Activated CD8-positive, alpha-beta memory T cell treated with anti-CD3 and anti-CD28 coated beads, Interleukin-2, amount 10 ng/mL, durations not matched to agents 7 days and 5 days (primary cell): ENCODE measurements at regions not wholly inside any gene's neighbourhood (a gene's known extent, or its start where the extent isn't known, plus 50 kb on each side); places are given as distances from the start of the nearest gene placed in this dataset.
"Not testable (repeated sequence)": the region's sequence is repeated elsewhere in the genome, so short reads cannot be mapped to it uniquely, and the experiment has no call there.

ENCODE experiments used
- ATAC-seq: fragments of 150-1000 bp; cut with Tn5 transposase; one replicate; pipeline ENCODE4 v1.10.0; 2021; ENCODE audit warnings: moderate library complexity
- CTCF ChIA-PET: fragments of 350-600 bp; sonication (Branson Sonifier 250); formaldehyde crosslinking; loops from one replicate; lab custom pipeline; 2021; ENCODE audit warnings: antibody characterized with exemption; lab: Charles Lee
- DNase-seq: peaks from one replicate; pipeline ENCODE4 v3.0.0-alpha.2; 2020
- H3K27ac Mint-ChIP-seq: one replicate; pipeline ENCODE4 v1.8.0; 2021; ENCODE audit warnings: mild to moderate bottlenecking, mixed read lengths
- H3K27me3 Mint-ChIP-seq: one replicate; pipeline ENCODE4 v1.8.0; 2021; ENCODE audit warnings: mixed read lengths
- H3K36me3 Mint-ChIP-seq: one replicate; pipeline ENCODE4 v1.8.0; 2021; ENCODE audit warnings: mild to moderate bottlenecking, mixed read lengths
- H3K4me1 Mint-ChIP-seq: one replicate; pipeline ENCODE4 v1.8.0; 2021; ENCODE audit warnings: mixed read lengths
- H3K4me3 Mint-ChIP-seq: one replicate; pipeline ENCODE4 v1.8.0; 2021; ENCODE audit warnings: mild to moderate bottlenecking, moderate library complexity, mixed read lengths
- H3K9me3 Mint-ChIP-seq: one replicate; pipeline ENCODE4 v1.8.0; 2022; ENCODE audit warnings: low read depth, mixed read lengths

- ATAC-seq, H3K27me3 Mint-ChIP-seq, CTCF ChIA-PET, H3K27ac Mint-ChIP-seq, H3K36me3 Mint-ChIP-seq, H3K4me1 Mint-ChIP-seq, DNase-seq, H3K4me3 Mint-ChIP-seq, H3K9me3 Mint-ChIP-seq: not testable (repeated sequence)
These were observed 358.9 kb downstream of the ADAMTS20 start for GRCh38 chr12:43193096-43193495.

GRCh38 chr12:43192442-43192841, 359.6 kb downstream of the ADAMTS20 start:
- H3K4me1 Mint-ChIP-seq, ATAC-seq, H3K4me3 Mint-ChIP-seq, H3K36me3 Mint-ChIP-seq, H3K9me3 Mint-ChIP-seq, H3K27me3 Mint-ChIP-seq, CTCF ChIA-PET, DNase-seq, H3K27ac Mint-ChIP-seq: not testable (repeated sequence)

GRCh38 chr12:43180242-43180641, 371.8 kb downstream of the ADAMTS20 start:
- no peak overlapping the region for H3K27ac Mint-ChIP-seq
- ATAC-seq, result no peak
- CTCF ChIA-PET, result no interaction called here
- peaks cover 5% of the 10 kb centered on the region for H3K9me3 Mint-ChIP-seq
- H3K4me1 Mint-ChIP-seq, result no peaks in the 10 kb centered on the region
- no peaks in the 10 kb centered on the region for H3K27me3 Mint-ChIP-seq
- no peak for DNase-seq
- H3K4me3 Mint-ChIP-seq, result no peak overlapping the region
- no peaks in the 10 kb centered on the region for H3K36me3 Mint-ChIP-seq

GRCh38 chr12:43179486-43179885, 372.5 kb downstream of the ADAMTS20 start:
- CTCF ChIA-PET, result no interaction called here
- ATAC-seq, result no peak

GRCh38 chr12:43177276-43177675, 374.7 kb downstream of the ADAMTS20 start:
- Mint-ChIP-seq H3K9me3 (peaks cover 2% of the 10 kb centered on the region), H3K4me3 (no peak overlapping the region)
- no peak for ATAC-seq

More at GRCh38 chr12:43179486-43179885, 372.5 kb downstream of the ADAMTS20 start:
- no peak for DNase-seq
- Mint-ChIP-seq H3K36me3 (no peaks in the 10 kb centered on the region), H3K4me1 (no peaks in the 10 kb centered on the region), H3K4me3 (no peak overlapping the region), H3K9me3 (peaks cover 5% of the 10 kb centered on the region), H3K27ac (no peak overlapping the region), H3K27me3 (no peaks in the 10 kb centered on the region)

GRCh38 chr12:43169115-43169681, 382.8 kb downstream of the ADAMTS20 start:
- Mint-ChIP-seq H3K4me3 (no peak overlapping the region), H3K27ac (no peak overlapping the region), H3K36me3 (no peaks in the 10 kb centered on the region), H3K4me1 (no peaks in the 10 kb centered on the region), H3K9me3 (peaks cover 6% of the 10 kb centered on the region), H3K27me3 (no peaks in the 10 kb centered on the region)
- CTCF ChIA-PET, result no interaction called here
- DNase-seq (no peak), ATAC-seq (no peak)

More at GRCh38 chr12:43177276-43177675, 374.7 kb downstream of the ADAMTS20 start:
- no peak overlapping the region for H3K27ac Mint-ChIP-seq
- no peaks in the 10 kb centered on the region for H3K4me1 Mint-ChIP-seq
- CTCF ChIA-PET, result interaction anchor here (0.6 kb wide), 1 partner anchor 33 kb away, joined by 3 read pairs; no protein-coding TSS in a partner anchor
- no peak for DNase-seq
- no peaks in the 10 kb centered on the region for H3K27me3 Mint-ChIP-seq
- H3K36me3 Mint-ChIP-seq, result no peaks in the 10 kb centered on the region

GRCh38 chr12:43167691-43168090, 384.3 kb downstream of the ADAMTS20 start:
- ATAC-seq (no peak), DNase-seq (no peak)
- no peak overlapping the region for H3K27ac Mint-ChIP-seq
- no peaks in the 10 kb centered on the region for H3K27me3 Mint-ChIP-seq
- peaks cover 3% of the 10 kb centered on the region for H3K9me3 Mint-ChIP-seq
- no peaks in the 10 kb centered on the region for H3K36me3 Mint-ChIP-seq
- no peak overlapping the region for H3K4me3 Mint-ChIP-seq
- CTCF ChIA-PET, result no interaction called here
- H3K4me1 Mint-ChIP-seq, result no peaks in the 10 kb centered on the region

GRCh38 chr12:43165351-43165750, 386.7 kb downstream of the ADAMTS20 start:
- H3K4me3 Mint-ChIP-seq, result no peak overlapping the region
- CTCF ChIA-PET, result no interaction called here
- DNase-seq (no peak), ATAC-seq (no peak)
- no peaks in the 10 kb centered on the region for H3K4me1 Mint-ChIP-seq
- H3K27ac Mint-ChIP-seq, result no peak overlapping the region
- no peaks in the 10 kb centered on the region for H3K27me3 Mint-ChIP-seq
- H3K36me3 Mint-ChIP-seq, result no peaks in the 10 kb centered on the region
- H3K9me3 Mint-ChIP-seq, result peaks cover 3% of the 10 kb centered on the region

- Mint-ChIP-seq H3K36me3 (no peaks in the 10 kb centered on the region), H3K27ac (no peak overlapping the region), H3K27me3 (no peaks in the 10 kb centered on the region), H3K9me3 (peaks cover 2% of the 10 kb centered on the region), H3K4me1 (no peaks in the 10 kb centered on the region), H3K4me3 (no peak overlapping the region)
- no peak for DNase-seq
- ATAC-seq, result no peak
- CTCF ChIA-PET, result no interaction called here
These were observed 389.9 kb downstream of the ADAMTS20 start for GRCh38 chr12:43162138-43162537.

- CTCF ChIA-PET, result no interaction called here
- H3K9me3 Mint-ChIP-seq, result no peaks in the 10 kb centered on the region
- no peak overlapping the region for H3K4me3 Mint-ChIP-seq
- DNase-seq, result no peak
- H3K27ac Mint-ChIP-seq, result no peak overlapping the region
- no peak for ATAC-seq
- no peaks in the 10 kb centered on the region for H3K4me1 Mint-ChIP-seq
- H3K36me3 Mint-ChIP-seq, result no peaks in the 10 kb centered on the region
- H3K27me3 Mint-ChIP-seq, result no peaks in the 10 kb centered on the region
These were observed 392.5 kb downstream of the ADAMTS20 start for GRCh38 chr12:43159506-43159905.

- DNase-seq (no peak), ATAC-seq (no peak)
- Mint-ChIP-seq H3K9me3 (no peaks in the 10 kb centered on the region), H3K4me1 (no peaks in the 10 kb centered on the region), H3K27me3 (no peaks in the 10 kb centered on the region), H3K36me3 (no peaks in the 10 kb centered on the region), H3K4me3 (no peak overlapping the region), H3K27ac (no peak overlapping the region)
- CTCF ChIA-PET, result no interaction called here
These were observed 393.9 kb downstream of the ADAMTS20 start for GRCh38 chr12:43158126-43158525.

- Mint-ChIP-seq H3K36me3 (no peaks in the 10 kb centered on the region), H3K27ac (no peak overlapping the region), H3K9me3 (no peaks in the 10 kb centered on the region), H3K27me3 (no peaks in the 10 kb centered on the region), H3K4me3 (no peak overlapping the region), H3K4me1 (no peaks in the 10 kb centered on the region)
- ATAC-seq, result no peak
- CTCF ChIA-PET, result no interaction called here
- no peak for DNase-seq
These were observed 396.6 kb downstream of the ADAMTS20 start for GRCh38 chr12:43155376-43155775.

- CTCF ChIA-PET, result no interaction called here
- no peak overlapping the region for H3K4me3 Mint-ChIP-seq
- no peaks in the 10 kb centered on the region for H3K9me3 Mint-ChIP-seq
- no peaks in the 10 kb centered on the region for H3K4me1 Mint-ChIP-seq
- no peak overlapping the region for H3K27ac Mint-ChIP-seq
- H3K36me3 Mint-ChIP-seq, result no peaks in the 10 kb centered on the region
- no peaks in the 10 kb centered on the region for H3K27me3 Mint-ChIP-seq
- DNase-seq, result no peak
- no peak for ATAC-seq
These were observed 397.4 kb downstream of the ADAMTS20 start for GRCh38 chr12:43154498-43155045.

GRCh38 chr12:43151441-43151981, 400.5 kb downstream of the ADAMTS20 start:
- Mint-ChIP-seq H3K27me3 (no peaks in the 10 kb centered on the region), H3K27ac (no peak overlapping the region), H3K4me3 (no peak overlapping the region), H3K36me3 (no peaks in the 10 kb centered on the region), H3K9me3 (no peaks in the 10 kb centered on the region), H3K4me1 (no peaks in the 10 kb centered on the region)
- ATAC-seq (no peak), DNase-seq (no peak)
- CTCF ChIA-PET, result no interaction called here
